GM18517 (cell line): ENCODE measurements at regions not wholly inside any gene's neighbourhood (a gene's known extent, or its start where the extent isn't known, plus 50 kb on each side); places are given as distances from the start of the nearest gene placed in this dataset.
"Not testable (repeated sequence)": the region's sequence is repeated elsewhere in the genome, so short reads cannot be mapped to it uniquely, and the experiment has no call there.

Source experiments
- ATAC-seq: cut with Tn5 transposase; IDR thresholded peaks from one replicate; pipeline ENCODE4 v1.9.1; 2021; ENCODE audit warnings: mild to moderate bottlenecking, moderate library complexity; ENCODE audit not compliant: unreplicated experiment

DNA sequence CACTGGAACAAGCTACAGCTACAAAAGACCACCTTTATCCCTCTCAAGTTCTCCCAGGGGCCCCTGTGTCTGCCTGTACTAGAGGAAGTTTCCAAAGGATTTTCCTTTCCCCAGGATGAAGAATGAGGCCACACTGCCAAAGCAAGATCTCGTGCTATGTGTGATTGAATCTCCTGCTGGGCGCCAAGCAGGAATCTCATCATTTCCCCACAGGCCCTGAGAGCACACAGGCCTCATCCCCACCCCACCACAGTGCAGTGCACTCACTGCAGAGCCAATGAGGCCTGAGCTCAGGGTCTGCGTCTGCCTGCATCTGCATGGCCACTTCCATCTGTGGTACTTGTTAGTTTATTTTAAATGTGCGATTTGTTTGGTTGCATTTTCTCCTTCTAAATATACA lies 387.4 kb upstream of the ASIC2 start:
- no peak for ATAC-seq

DNA sequence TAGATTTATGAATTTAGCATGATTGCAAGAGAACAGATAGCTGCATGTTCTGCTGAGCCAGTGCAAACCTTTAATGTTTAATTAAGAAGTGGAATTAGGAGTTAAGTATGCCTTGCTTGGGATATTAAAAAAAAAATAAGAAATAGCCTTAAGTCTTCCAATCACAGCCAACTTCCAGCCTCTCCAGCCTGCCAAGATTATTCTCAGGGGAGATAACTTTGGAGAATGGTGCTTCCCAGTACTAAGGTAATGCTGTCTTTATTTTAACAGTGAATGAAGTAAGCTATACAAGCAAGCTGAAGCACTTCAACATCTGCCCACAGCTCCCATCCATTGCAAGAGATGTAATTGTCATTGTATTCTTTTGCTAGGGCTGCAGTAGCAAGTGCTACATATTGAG lies 389.5 kb upstream of the ASIC2 start:
- no peak for ATAC-seq

DNA sequence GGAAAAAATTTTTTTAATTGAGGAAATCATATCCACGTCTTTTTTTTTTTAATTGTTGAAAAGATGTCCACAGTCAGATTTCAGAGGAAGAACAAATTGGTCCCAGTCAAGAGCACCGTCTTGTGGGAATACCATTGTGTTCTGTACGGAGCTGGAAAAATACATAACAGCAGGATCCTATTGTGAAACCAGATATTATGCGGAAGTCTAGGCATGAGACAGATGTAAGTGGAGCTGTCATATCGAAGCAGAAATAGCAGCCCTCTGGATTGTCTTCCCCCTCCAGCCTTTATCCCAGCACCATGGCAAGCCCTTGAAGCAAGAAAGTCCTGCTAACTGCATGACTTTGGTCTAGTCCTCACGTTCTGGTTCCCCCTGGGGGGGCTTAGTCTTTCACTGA lies 391.6 kb upstream of the ASIC2 start:
- no peak for ATAC-seq

DNA sequence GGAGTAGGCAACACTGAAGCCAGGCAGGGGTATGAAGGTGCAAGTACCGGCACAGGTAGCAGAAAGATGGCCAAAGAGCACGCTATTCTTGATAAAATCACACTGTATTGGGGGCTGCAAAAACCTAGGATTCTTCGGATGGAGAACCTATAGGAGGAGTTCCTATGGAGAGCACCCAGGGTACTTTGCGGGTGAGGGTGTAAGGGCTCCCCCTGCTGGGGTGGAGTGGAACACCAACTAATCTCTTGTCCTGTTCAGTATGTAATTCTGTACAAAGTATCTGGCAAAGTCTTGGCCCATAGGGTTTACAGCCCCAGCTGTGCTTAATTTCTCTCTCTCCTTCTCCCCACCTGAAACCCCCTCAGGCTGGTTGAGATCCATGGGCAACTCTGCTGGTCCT lies 393.1 kb upstream of the ASIC2 start:
- ATAC-seq: no peak

DNA sequence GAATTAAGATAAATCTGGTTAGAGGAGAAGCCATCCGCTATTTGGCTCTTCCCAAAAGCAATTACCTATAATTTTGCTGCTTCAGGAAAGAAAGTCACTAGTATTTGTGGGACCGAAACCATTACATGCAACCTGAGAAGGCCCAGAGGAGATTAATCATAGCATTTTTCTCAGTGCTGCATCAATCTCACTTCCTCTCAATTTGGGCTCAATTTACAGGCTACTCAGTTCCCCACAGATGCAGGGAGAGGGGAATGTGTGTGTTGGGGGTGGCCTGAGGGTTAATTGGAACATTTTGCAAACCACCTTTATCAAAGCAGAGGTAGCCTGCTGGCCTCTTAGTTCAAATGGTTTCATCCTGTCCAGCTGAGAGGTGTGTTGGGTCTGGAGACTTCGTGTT lies 394.7 kb upstream of the ASIC2 start:
- no peak for ATAC-seq

DNA sequence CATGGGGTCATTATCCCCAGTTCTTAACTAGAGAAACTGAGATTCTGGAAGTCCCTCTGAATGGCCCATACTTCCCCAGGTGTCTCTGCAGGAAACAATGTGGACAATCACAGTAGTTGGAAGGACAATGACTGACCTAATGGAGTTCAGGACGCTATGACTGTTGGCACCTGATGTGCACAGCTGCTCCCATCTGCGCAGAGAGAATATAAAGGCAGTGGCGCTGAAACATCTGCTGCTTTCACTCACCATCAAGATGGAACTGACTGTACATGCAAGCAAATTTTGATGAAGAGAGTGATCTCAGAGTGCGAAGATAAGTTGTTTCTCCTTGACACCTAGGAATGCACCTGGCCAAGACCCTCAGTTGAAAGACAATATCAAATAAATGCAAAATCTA lies 395.7 kb upstream of the ASIC2 start:
- no peak for ATAC-seq

DNA sequence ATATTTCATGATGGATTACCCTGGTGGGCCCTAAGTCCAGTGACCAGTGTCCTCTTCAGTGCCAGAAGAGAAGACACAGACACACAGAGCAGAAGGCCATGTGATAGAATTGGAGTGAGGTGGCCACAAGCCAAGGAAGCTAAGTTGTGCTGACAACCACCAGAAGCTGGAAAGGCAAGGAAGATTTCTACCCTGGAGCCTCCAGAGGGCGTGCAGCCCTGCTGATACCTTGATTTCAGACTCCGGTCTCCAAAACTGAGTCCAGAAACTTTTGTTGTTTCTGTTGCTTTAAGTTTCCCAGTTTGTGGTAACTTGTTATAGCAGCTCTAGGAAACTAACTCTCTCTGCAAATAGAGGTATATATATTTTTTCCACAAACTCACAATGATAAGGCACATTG lies 396.6 kb upstream of the ASIC2 start:
- ATAC-seq: no peak

DNA sequence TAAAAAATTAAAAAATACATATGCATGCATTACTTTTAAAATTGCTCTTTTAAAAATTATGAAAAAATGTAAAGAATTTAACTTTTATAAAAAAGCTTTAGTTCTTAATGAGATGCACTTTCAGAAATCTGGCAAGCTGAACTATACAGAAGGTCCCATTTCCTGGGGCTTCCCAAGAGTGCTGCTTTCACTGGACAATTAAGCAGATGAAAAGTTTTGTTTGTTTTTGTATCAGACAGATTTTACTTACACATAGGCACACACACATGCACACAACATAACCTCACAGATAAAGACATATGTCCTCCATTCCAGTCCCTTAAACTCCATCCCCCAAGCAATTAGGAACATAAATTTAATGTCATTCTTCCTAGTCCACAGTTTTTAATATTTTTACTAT lies 402.3 kb upstream of the ASIC2 start:
- no peak for ATAC-seq

DNA sequence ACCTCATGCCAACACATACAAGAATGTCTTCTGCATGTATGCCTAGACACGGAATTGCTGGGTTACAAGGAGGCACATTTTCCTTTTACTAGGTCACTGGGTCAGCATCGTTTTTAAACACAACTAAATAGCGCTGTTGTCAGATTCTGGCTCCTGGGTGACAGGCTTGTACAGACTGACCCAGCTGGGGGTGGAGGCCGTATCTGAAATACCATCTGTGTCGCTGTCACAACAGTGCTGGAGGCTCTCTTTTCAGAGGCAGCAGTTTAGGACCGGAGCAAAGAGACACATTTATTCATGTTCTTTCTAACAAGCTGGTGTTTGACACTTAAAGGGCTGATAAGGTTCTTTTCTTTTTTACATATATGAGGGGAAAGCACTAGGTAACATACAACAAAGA lies 403.0 kb upstream of the ASIC2 start:
- ATAC-seq: no peak

DNA sequence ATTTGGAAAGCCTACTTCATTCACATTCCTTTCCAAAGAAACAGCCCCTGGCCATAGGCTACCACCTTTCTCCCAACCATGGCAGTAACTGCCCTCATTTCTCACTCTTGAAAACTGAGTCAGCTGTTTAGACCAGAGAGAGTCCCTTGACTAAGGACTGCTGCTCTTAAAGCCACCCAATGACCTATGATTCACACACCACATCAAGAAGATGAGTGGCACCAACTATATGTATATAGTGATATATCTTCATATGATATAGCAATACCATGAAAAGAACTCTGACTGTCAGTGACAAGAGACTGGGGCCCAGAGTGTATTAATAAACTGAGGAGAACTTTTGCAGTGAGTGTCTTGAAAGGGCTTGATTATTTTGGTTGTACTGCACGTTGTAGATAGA lies 404.5 kb upstream of the ASIC2 start:
- ATAC-seq: no peak

DNA sequence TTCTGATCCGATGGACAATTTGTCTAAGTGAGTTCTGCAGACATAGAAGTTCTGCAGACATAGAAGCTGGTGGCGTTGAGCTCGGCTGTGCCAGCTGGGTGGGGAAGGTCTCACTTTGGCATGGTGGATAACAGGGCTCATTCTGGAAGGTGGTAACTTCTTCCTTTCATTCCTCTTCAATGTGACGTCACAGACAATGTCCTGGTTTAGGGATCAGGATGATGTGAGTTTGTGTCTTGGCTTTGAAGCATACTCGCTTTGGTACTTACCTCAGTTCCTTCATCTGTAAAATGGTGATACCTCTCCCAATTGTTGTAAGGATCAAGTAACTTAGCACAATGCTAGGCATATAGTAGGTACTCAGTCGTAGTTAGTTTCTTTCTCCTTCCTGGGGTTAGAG lies 408.8 kb upstream of the ASIC2 start:
- ATAC-seq: no peak

DNA sequence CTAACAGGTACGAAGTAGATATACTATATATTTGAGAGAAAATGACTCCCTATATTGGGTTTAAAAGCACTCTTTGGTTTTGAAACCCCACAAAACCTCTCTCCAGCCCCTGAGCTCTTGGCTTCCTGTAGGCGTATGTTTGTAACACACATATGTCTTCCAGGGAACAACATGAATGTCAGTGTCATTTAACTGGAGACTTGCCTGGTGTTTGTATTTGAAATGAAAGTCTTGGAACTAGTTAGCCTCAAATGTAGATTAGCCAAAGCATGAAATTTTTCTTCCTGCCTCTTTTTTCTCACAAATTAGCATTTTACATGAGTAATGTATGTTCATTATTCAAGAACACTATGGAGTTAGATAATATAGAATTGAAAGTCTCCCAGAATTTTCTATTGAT lies 411.8 kb upstream of the ASIC2 start:
- ATAC-seq: no peak

DNA sequence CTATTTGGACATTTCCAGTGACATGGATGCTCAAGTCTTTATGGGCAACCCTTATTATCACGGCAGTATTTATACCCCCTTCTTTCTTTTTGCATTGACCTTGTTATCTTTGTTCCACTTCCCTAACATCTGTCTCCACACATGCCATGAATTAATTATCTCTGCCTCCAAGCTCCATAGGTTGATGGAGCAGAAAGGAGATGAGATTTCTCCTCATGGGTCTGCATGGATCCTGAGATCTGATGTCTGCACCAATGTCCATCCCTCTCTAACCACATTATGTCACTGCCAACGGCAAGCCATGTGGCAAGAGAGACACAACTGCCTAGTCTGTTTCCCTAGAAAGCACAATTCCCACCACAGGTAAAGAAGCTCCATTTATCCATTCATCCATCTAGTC lies 416.8 kb upstream of the ASIC2 start:
- ATAC-seq: no peak

DNA sequence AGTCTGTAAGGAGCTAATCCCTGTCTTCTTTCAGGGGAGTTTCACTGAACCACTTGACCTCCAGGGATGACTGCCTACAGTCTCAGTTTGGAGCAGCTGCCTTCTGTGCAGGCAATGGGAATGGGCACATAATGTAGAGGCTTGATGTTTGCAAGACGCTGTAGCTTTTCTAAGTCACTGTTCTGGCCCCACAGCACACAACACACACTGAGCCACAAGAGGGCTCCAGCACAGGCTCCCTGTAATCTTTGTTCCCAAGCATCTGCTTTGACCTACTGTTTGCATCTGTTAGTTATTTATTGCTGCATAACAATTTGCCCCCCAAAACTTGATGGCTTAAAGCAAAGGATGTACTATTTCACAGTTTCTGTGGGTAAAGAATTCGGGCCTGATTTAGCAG lies 419.0 kb upstream of the ASIC2 start:
- no peak for ATAC-seq

DNA sequence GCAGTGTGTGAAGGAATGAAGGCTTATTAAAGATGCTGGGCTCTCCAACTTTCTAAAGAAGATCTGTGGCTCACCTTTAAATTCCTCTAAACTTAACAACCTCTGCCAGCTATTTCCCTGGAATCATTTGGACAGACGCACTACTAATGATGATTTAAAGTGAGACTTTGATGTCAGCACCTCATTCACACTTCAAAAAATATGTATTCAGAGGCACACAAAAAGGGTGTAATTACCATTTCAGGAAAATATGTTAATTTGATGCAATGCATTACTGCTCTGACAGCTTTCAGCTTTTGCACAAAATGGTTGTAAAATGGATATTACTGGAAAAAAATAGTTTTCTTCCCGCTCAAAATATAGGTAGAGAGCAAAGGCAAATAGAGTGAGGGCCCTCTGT lies 423.9 kb upstream of the ASIC2 start:
- ATAC-seq: no peak

DNA sequence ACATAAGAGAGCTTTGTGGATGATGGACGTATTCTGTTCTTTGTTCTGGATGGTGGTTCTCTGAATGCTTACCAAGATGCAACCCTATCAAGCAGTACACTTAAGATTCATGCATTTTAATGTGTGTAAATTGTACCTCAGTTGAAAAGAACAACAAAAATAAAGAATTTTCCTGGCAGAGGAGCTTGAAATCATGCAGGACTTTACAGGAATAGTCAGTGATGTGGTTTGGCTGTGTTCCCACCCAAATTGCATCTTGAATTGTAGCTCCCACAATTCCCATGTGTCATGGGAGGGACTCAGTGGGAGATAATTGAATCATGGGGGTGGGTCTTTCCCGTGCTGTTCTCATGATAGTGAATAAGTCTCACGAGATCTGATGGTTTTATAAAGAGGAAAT lies 430.6 kb upstream of the ASIC2 start:
- ATAC-seq: not testable (repeated sequence)

DNA sequence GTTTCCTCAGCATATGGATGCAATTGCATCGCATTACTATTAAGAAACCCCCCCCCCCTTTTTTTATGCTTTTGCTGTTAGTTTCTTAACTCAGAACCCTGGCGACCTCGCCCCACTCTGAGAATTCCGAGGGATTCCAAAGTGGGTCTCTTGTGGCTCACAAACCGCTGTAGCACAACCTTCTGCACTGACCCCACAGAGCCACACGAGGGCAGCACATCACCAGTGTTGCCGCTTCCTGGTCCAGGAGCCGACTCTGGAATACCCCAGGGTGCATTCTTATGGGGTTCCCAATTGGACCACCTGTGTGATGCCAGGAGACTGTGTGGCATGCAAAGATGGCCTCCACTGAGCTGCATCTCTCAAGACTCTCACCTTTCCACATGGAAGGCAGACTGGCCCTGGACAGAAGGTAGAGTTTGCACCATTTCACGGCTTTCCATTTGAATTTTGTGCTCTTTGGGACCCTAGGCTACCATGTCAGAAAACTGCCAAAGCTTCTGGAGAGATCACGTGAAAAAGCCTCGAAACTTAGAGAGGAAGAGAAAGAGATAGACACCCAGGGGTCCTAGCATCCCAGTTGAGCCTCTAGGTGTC lies 432.7 kb upstream of the ASIC2 start:
- ATAC-seq: no peak

DNA sequence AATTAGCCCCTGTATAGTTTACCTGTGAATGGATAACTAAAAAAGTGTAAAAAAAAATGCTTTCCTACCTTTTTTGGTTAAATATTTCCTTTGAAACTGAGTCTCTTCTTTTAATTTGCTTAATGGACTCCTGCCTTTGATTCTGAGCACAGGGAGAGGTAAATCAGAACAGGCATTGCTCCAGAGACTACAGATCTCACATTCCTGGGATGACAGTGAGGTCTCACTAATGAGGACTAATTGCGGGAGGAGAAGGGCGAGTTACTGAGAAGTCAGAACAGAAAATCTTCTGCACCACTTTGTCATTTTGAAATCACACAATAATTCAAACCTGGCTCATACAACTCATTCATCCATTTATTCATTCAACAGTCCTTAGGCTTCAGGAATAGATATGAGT lies 437.0 kb upstream of the ASIC2 start:
- no peak for ATAC-seq

DNA sequence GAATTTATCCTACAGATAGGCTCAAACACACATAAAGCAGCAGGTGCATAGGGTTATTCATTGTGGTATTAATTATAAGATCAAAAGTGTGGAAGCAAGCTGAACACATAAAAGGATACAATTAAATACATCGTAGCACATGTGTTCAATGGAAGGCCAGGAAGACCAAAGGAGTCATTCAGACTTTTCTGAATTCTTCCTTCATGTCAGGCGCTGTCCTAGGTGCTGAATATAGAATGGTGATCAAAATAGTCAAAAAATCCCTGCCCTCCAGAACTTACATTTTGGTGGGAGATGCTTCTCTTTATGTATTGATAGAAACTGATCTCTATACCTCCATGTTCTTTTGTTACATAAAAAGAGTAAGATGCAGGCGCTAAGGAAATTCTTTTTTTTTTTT lies 439.0 kb upstream of the ASIC2 start:
- ATAC-seq: no peak

DNA sequence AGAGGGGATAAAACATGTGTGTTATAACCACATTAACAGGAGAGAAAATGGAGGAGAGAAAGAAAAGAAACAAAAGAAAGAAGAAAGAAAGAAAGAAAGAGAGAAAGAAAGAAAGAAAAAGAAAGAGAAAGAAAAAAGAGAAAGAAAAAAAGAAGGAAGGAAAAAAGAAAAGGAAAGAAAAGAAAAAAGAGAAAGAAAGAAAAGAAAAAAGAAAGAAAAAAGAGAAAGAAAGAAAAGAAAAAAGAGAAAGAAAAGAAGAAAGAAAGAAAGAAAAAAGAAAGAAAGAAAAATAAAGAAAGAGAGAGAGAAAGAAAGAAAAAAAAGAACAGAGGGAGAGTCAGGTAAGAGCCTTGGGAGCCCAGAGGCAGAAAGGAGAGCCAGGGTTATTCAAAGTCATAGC lies 446.6 kb upstream of the ASIC2 start:
- no peak for ATAC-seq

DNA sequence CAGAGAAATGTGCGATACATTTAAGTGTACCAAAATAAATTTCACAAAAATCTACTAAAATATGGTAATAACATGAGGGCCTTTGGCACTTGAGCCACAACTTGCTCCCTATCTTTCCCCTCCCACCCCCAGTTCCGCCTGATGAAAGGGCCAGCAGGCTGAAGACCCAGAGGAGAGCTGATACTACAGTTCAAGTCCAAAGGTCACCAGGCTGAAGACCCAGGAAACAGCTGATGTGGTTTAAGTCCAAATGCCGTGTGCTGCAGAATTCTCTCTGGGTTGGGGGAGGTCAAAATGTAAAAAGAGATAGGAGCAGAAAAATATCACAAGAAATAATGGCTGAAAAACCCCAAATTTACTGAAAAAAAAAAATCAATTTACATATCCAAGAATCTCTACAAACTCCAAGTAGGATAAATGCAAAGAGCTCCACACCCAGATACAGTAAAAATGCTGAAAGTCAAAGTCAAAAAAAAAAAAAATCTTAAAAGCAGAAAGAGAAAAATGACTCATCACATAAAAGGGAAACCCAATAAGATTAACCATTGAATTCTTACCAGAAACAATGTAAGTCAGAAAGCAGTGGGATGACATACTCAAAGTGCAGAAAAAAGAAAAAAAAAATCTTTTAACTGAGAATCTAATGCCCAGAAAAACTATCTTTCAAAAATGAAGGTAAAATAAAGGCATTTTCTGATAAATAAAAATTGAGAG lies 452.1 kb upstream of the ASIC2 start:
- ATAC-seq: no peak

DNA sequence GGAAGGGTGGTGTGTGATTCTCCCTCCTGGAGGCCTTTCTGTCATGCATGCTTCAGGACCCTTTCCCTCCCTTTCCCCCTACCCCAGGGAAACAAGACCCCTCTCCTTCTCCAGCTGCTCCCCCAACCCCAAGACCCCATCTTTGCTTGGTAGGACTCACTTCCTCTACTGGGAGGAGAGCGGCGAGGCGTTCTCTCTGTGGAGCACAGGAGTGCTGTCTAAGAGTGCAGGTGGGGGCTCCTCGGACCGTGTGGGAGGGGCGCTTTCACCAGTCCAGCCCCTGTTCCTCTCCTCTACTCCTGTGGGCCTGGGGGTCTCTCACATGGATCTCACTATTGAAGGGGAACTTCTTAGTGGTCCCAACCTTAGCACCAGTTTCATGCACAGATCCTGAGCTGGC lies 456.1 kb upstream of the ASIC2 start:
- no peak for ATAC-seq
